Glutamatergic neuron (in vitro differentiated cells): ENCODE measurements at regions not wholly inside any gene's neighbourhood (a gene's known extent, or its start where the extent isn't known, plus 50 kb on each side); places are given as distances from the start of the nearest gene placed in this dataset.

Source experiments
- DNase-seq: peaks from one replicate; pipeline ENCODE4 v3.0.0; 2022
- H3K27ac Mint-ChIP-seq: one replicate; pipeline ENCODE4 v1.8.0; 2020; ENCODE audit warnings: mild to moderate bottlenecking, mixed read lengths, inconsistent platforms; ENCODE audit not compliant: unreplicated experiment
- H3K27me3 Mint-ChIP-seq: one replicate; pipeline ENCODE4 v1.8.0; 2020; ENCODE audit warnings: mild to moderate bottlenecking, moderate library complexity, mixed read lengths, inconsistent platforms; ENCODE audit not compliant: unreplicated experiment
- H3K36me3 Mint-ChIP-seq: one replicate; pipeline ENCODE4 v1.8.0; 2020; ENCODE audit warnings: mild to moderate bottlenecking, mixed read lengths, inconsistent platforms; ENCODE audit not compliant: unreplicated experiment
- H3K4me1 Mint-ChIP-seq: one replicate; pipeline ENCODE4 v1.8.0; 2020; ENCODE audit warnings: mild to moderate bottlenecking, low read depth, mixed read lengths, inconsistent platforms; ENCODE audit not compliant: unreplicated experiment
- H3K4me3 Mint-ChIP-seq: one replicate; pipeline ENCODE4 v1.8.0; 2020; ENCODE audit warnings: mild to moderate bottlenecking, mixed read lengths, inconsistent platforms; ENCODE audit not compliant: unreplicated experiment
- H3K9me3 Mint-ChIP-seq: one replicate; pipeline ENCODE4 v1.8.0; 2020; ENCODE audit warnings: mild to moderate bottlenecking, moderate library complexity, mixed read lengths, inconsistent platforms; ENCODE audit not compliant: unreplicated experiment
- TF ChIP-seq, protein P1 (sequence below): fragments of 200-600 bp; sonication (generic); IDR thresholded peaks from one replicate; pipeline ENCODE4 v1.5.0; 2021; ENCODE audit not compliant: partially characterized antibody, unreplicated experiment

DNA sequence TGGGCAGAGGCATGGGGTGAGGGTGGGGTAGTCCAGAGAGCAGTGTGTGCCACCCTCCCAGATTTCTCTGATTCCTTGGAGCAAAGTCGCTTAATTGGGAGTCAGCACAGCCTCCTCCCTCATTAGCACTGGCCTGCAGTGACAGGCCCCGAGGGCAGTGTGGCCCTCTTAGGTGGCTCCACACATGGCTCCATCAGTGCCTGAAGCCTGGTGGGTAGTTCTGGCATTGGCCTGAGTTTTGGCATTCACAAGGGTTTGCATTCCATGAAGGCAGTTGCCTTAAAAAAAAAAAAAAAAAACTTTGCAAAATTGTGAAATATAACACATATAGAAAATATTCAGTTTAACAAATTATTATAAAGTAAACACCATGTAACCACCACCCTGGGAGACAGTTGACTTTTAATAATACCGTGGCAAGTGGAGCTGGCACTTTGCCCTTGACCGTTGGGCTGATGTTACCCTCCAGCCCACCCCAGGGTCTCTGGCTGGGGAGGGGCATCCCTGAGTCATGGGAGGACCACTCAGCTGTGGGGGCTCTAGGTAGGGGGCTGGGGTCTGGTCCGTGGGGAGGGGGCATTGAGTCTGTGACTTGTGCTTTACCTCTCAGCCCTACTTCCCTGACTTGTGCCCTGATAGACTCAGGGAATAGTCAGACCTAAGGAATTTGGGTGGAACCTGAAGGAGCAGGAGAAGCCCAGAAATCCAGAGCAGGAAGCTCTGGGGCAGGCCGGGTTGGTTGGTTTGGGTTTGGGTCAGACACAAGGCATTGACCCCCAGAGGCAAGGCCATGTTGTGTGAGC is 51.3 kb upstream of the PITX1 start:
- TF ChIP-seq, protein P1, sequence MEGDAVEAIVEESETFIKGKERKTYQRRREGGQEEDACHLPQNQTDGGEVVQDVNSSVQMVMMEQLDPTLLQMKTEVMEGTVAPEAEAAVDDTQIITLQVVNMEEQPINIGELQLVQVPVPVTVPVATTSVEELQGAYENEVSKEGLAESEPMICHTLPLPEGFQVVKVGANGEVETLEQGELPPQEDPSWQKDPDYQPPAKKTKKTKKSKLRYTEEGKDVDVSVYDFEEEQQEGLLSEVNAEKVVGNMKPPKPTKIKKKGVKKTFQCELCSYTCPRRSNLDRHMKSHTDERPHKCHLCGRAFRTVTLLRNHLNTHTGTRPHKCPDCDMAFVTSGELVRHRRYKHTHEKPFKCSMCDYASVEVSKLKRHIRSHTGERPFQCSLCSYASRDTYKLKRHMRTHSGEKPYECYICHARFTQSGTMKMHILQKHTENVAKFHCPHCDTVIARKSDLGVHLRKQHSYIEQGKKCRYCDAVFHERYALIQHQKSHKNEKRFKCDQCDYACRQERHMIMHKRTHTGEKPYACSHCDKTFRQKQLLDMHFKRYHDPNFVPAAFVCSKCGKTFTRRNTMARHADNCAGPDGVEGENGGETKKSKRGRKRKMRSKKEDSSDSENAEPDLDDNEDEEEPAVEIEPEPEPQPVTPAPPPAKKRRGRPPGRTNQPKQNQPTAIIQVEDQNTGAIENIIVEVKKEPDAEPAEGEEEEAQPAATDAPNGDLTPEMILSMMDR: no peak
- H3K9me3 Mint-ChIP-seq: no peaks in the 10 kb centered on the region

More for the DNA sequence above, 51.3 kb upstream of the PITX1 start:
- no peak overlapping the region for H3K4me3 Mint-ChIP-seq
- H3K4me1 Mint-ChIP-seq: no peaks in the 10 kb centered on the region
- H3K27me3 Mint-ChIP-seq: no peaks in the 10 kb centered on the region
- H3K36me3 Mint-ChIP-seq: no peaks in the 10 kb centered on the region
- no peak overlapping the region for H3K27ac Mint-ChIP-seq
- DNase-seq: no peak
